Breast epithelium (tissue), 4 donors: ENCODE measurements at regions not wholly inside any gene's neighbourhood (a gene's known extent, or its start where the extent isn't known, plus 50 kb on each side); places are given as distances from the start of the nearest gene placed in this dataset.

ENCODE experiments used
- DNase-seq, 2 donors: peaks; one replicate each; pipeline ENCODE4 v3.0.0-alpha.2; 2019; ENCODE audit warnings: low spot score in 2 of 2
- H3K27ac ChIP-seq, 2 donors: fragments of 200-600 bp; sonication (generic) in 1 of 2; one replicate each; pipeline ENCODE4 v1.5.1; 2016 to 2019; ENCODE audit warnings: mild to moderate bottlenecking in 1 of 2
- H3K27me3 ChIP-seq, 2 donors: fragments of 200-600 bp; sonication (generic) in 1 of 2; one replicate each; pipeline versions ENCODE4 v1.5.1 to v1.6.0; 2017 to 2019; ENCODE audit warnings: control low read depth in 1 of 2, mild to moderate bottlenecking in 1 of 2
- H3K36me3 ChIP-seq: fragments of 200-600 bp; one replicate; pipeline ENCODE4 v1.5.1; 2019
- H3K4me1 ChIP-seq, 2 donors: fragments of 200-600 bp; sonication (generic); one replicate each; pipeline ENCODE4 v1.5.1; 2016 to 2019; ENCODE audit warnings: control low read depth in 1 of 2
- H3K4me3 ChIP-seq, 3 donors: fragments of 200-600 bp; sonication (generic); 1 replicate in 2 of 3; 2 replicates in 1 of 3; pipeline ENCODE4 v1.5.1; 2016 to 2019; ENCODE audit warnings: mild to moderate bottlenecking in 3 of 3, moderate library complexity in 2 of 3
- H3K9me3 ChIP-seq, 2 donors: fragments of 200-600 bp; sonication (generic) in 1 of 2; one replicate each; pipeline ENCODE4 v1.5.1; 2016 to 2019; ENCODE audit warnings: control low read depth in 1 of 2
- CTCF ChIP-seq, 3 donors: fragments of 450-650 bp; IDR thresholded peaks; one replicate each; pipeline ENCODE4 v1.5.1; 2016 to 2017; ENCODE audit warnings: antibody characterized with exemption in 3 of 3, mild to moderate bottlenecking in 3 of 3, moderate library complexity in 3 of 3
- POLR2A ChIP-seq: fragments of 450-650 bp; IDR thresholded peaks from one replicate; pipeline ENCODE4 v1.6.1; 2016; ENCODE audit warnings: antibody characterized with exemption, mild to moderate bottlenecking, moderate library complexity
- POLR2AphosphoS5 ChIP-seq, 3 donors: sonication (generic); formaldehyde crosslinking; IDR thresholded peaks; one replicate each; pipeline ENCODE4 v1.6.1; 2017; ENCODE audit warnings: antibody characterized with exemption in 3 of 3
- intact Hi-C: fragments of 100-400 bp; cut with DNase I; formaldehyde crosslinking; loops from one replicate; pipeline ENCODE4 v1.15.1; 2023; ENCODE audit warnings: low total_unique reads

- Histone ChIP-seq H3K36me3 (no peaks in the 10 kb centered on the region), H3K4me1 (no peaks in the 10 kb centered on the region), H3K27me3 (no peaks in the 10 kb centered on the region), H3K4me3 (no peak overlapping the region), H3K9me3 (no peaks in the 10 kb centered on the region), H3K27ac (no peak overlapping the region)
- DNase-seq = no peak
- TF ChIP-seq POLR2AphosphoS5 (IDR thresholded peaks at IDR 0.05) = no peak
- TF ChIP-seq CTCF (IDR thresholded peaks at IDR 0.05) = no peak
- no peak for TF ChIP-seq POLR2A
- intact Hi-C loops = no loop called here
Measured at GRCh38 chr1:244157731-244158438, 106.8 kb downstream of the ZBTB18 start.

GRCh38 chr1:244159646-244160045, 108.6 kb downstream of the ZBTB18 start:
- TF ChIP-seq POLR2A = no peak
- TF ChIP-seq CTCF (IDR thresholded peaks at IDR 0.05) = no peak
- no peak for TF ChIP-seq POLR2AphosphoS5 (IDR thresholded peaks at IDR 0.05)
- H3K9me3 ChIP-seq = no peaks in the 10 kb centered on the region
- no peaks in the 10 kb centered on the region for H3K27me3 ChIP-seq
- H3K27ac ChIP-seq = no peak overlapping the region
- no peak overlapping the region for H3K4me3 ChIP-seq
- intact Hi-C loops = no loop called here
- H3K36me3 ChIP-seq = no peaks in the 10 kb centered on the region
- H3K4me1 ChIP-seq = no peaks in the 10 kb centered on the region
- DNase-seq = no peak

DNA sequence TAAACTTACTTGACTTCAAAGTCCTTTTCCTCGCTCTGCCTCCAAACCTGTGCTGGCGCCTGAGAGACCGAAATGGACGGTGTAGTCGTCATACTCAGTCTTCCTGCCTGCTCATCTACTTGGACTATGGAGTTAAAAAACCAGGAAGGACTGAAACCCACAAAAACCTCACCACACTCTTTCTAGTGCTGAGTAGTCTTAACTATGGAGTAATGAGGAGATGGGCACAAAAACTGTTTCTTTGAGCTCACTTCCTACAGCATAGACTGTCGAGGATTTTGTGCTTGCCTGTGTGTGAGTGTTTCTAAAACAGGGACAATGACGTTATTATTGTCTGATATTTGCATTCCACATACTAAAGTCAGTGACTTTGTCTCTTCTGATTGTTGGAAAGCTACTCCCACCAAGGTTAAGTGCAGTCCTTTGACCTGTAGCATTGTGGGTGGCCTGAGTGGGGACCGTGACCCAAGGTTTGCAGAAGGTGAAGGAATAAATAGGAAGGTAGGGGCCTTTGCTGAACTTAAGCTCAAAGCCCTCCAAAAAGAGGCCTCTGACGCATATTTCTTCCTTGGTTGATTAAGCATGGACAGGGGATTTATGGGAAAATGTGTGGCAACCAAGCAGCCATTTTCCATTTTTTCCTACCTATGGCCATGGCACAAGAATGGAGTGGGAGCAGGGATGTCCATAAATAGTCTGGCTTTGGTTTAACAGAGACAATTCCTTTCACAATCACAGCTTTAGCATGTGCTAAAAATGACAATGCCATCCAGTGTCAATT, 109.6 kb downstream of the ZBTB18 start:
- no peaks in the 10 kb centered on the region for H3K9me3 ChIP-seq
- TF ChIP-seq POLR2A (no peak), POLR2AphosphoS5 (IDR thresholded peaks at IDR 0.05) (no peak), CTCF (IDR thresholded peaks at IDR 0.05) (no peak)

GRCh38 chr1:244161236-244161510, 110.1 kb downstream of the ZBTB18 start:
- Histone ChIP-seq H3K4me1 (no peaks in the 10 kb centered on the region), H3K27me3 (no peaks in the 10 kb centered on the region), H3K9me3 (no peaks in the 10 kb centered on the region), H3K36me3 (no peaks in the 10 kb centered on the region), H3K4me3 (no peak overlapping the region), H3K27ac (no peak overlapping the region)
- no peak for DNase-seq
- TF ChIP-seq POLR2A = no peak
- no peak for TF ChIP-seq CTCF (IDR thresholded peaks at IDR 0.05)
- no peak for TF ChIP-seq POLR2AphosphoS5 (IDR thresholded peaks at IDR 0.05)
- intact Hi-C loops = no loop called here

More for the DNA sequence above, 109.6 kb downstream of the ZBTB18 start:
- no peak for DNase-seq
- Histone ChIP-seq H3K36me3 (no peaks in the 10 kb centered on the region), H3K27ac (no peak overlapping the region), H3K4me1 (no peaks in the 10 kb centered on the region), H3K4me3 (no peak overlapping the region), H3K27me3 (no peaks in the 10 kb centered on the region)
- intact Hi-C loops = no loop called here

- Histone ChIP-seq H3K4me1 (no peaks in the 10 kb centered on the region), H3K27me3 (no peaks in the 10 kb centered on the region), H3K36me3 (no peaks in the 10 kb centered on the region), H3K9me3 (no peaks in the 10 kb centered on the region), H3K27ac (no peak overlapping the region), H3K4me3 (no peak overlapping the region)
- DNase-seq = no peak
- intact Hi-C loops = no loop called here
- no peak for TF ChIP-seq CTCF (IDR thresholded peaks at IDR 0.05)
- no peak for TF ChIP-seq POLR2AphosphoS5 (IDR thresholded peaks at IDR 0.05)
Measured at GRCh38 chr1:244162786-244163530, 111.9 kb downstream of the ZBTB18 start.
